H4 (cell line): ENCODE measurements at regions not wholly inside any gene's neighbourhood (a gene's known extent, or its start where the extent isn't known, plus 50 kb on each side); places are given as distances from the start of the nearest gene placed in this dataset.
"Not testable (repeated sequence)": the region's sequence is repeated elsewhere in the genome, so short reads cannot be mapped to it uniquely, and the experiment has no call there.

Experiments
- DNase-seq: peaks from one replicate; pipeline ENCODE4 v3.0.0-alpha.2; 2015; ENCODE audit warnings: low spot score

DNA sequence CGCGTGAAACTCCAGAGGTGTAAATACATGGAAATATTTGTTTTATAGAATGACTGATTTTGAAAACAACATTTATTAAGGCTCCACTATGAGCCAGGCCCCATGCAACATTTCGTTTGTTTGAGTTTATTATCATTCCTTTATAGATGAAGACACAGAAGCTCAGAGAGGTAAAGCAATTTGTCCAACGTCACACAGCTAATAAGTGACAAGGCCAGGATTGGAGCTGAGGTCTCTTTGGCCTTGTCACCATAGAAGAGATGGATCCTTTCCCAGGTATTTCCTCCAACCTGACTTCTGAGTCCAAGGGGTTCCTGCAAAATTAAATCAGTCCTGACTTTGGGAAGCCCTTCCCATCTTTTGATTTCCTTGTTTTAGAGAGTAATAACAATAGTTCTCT, 98.0 kb downstream of the SYF2 start:
- no peak for DNase-seq

DNA sequence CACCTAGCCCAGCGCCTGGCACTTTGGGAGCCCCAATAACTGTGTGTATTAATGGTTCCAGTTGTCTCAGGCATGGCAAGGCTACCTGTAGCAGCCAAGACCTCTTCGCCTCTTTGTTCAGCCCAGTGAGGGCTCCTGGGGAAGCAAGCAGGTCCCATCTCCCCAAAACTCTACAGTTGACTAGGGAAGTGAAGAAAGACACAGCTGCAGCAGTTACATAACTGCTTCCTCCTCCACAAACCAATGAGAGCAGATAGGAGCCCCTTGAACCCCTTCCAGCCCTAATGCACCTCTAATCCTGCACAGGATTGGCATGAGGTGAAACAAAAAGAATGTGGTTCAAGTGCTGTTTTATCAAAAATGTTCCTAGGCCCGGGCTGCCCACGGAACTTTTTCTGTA, 100.5 kb downstream of the SYF2 start:
- no peak for DNase-seq

DNA sequence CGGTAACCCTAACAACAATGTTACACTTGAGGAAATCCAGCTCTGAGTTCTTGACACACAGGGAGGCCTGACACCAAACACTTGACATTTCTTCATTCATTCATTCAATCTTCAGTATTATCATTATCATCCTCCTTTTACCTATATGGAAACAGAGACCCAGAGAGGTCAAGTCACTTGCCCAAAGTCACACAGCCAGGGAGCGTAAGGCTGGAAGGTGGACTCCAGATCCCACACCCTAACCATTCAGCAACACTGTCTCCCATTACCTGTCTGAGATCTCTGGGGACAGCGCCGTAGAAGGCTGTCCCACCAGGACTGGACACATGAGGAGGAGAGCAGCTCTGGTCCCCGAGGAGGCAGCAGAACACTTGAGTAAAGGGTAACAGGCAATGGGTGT, 101.4 kb downstream of the SYF2 start:
- DNase-seq: no peak

DNA sequence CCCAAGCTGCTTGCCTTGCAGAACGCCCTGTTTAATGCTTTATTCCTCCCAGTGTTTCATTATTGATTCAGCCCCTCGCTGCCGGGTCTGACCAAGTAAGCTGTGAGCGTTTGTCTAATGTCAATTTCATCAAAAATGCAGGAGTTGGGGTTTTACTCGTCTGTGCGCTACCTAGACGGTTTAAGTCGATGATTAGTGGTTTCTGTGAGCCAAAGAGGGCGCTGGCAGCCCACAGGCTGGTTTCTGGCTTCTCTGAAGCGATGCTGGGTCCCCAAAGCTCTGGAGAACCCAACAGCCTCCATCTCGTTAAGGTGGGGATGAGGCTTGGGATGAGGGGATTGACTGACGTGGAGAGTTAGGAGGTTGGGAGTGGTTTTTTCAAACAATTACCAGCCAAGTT, 102.9 kb downstream of the SYF2 start:
- no peak for DNase-seq

DNA sequence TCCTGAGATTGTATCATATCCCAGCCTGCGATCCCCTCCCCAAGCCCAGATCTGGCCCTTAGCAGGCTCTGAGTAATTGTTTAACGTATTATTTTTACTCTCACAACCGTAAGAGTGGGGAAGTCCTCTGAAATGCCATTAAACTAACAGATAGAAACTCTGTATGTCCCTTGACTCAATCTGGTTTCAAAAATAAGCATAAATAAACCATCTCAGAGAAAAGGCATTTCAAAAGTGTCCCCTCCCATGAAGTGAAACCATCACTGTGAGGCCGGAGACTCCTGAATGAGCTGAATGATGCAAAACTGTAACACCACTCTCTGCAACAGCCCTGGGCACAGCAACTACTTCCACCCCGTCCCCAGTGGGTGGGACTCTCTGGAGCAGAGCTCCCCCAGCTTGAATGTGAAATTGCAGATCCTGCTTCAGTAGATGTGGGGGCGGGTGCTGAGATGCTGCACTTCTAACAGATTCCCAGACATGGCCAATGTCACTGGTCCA, 104.1 kb downstream of the SYF2 start:
- no peak for DNase-seq

DNA sequence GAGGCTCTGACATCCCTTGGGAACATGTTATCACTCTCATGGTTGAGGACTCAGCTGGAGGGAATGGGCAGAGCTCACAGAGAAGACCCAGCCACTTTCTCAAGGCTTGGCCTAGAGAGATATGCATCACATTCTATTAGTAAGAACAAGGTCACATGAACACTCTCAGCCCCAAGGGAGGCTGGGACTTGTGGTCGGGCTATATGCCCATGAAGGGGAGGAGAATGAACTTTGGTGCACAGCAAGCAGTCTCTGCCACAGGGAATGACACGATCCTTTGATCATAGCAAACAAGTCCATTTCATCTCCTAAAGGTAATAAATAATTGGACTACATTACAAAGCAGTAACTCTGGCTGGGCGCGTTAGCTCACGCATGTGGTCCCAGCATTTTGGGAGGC, 105.7 kb downstream of the SYF2 start:
- DNase-seq: no peak

DNA sequence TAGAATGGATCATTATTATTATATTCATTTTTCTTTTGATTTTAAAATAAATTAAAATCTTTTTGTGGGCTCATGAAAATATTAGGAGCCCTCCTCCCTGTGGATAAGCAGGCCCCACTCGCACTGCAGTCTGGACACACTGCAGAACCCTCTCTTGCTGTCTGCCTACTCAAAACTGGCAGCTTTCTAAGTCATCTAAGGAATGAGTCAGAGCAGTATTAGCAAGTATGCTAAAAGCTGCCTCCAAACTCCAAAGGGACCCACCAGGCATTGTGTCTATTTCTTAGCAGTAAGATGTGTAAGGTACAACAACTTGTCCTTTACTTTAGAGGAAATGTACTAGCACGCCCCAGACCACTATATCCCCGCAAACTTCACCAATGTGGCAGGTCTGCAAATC, 108.8 kb downstream of the SYF2 start:
- no peak for DNase-seq

DNA sequence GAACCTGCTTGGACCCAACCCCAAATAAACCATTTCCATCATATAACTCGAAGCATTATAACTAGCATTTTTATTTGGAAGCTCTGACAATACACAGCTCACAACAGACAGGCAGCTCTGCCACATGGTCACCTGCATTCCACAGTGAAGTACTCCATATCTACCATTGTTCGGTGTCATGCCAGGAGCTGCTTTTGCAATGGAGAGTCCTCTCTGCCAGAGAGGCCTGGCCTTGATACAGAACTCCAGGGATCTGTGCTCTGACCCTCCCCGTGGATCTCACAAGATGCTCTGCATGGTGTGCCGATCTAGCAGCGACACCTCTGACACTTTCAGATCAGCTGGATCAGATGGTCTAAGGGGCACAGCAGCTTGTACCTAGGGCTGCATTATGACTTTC, 109.6 kb downstream of the SYF2 start:
- DNase-seq: no peak

DNA sequence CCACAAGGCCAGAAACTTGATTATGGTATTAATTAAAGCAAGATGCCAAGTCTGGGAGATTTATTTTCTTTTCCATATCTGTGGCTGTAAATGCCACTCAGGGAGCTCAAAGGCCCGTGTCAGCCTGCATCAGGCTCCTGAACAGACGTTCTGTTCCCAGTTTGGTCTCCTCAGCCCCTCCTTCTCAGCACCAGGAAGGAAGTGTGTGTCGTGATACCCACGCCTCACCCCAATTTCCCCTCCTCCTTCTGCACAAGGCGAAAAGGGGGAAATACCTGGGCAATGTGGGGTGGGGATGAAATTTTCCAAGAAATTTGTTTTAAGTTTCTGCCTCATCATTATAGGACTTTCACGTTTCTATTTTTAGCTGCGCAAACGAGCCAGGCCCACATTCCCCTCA, 112.0 kb downstream of the SYF2 start:
- no peak for DNase-seq

DNA sequence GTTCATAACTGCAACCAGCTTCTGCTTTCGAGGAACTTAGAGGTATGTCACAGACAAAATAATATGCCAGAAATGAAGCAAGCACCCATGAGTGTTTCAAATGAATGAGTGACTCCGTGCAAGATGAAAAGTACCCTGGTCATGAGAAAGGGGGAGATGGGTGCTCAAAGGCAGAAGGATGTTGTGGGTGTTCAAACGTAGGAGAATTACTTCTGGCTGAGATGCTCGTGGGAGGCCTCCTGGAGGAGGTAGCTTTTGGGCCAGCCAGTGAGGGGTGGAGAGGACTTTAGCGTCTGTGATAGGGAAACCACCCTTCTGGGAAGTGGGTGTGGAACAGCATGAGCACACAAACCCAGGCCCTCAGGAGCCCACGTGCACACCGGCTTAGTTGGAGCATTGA, 113.8 kb downstream of the SYF2 start:
- no peak for DNase-seq

DNA sequence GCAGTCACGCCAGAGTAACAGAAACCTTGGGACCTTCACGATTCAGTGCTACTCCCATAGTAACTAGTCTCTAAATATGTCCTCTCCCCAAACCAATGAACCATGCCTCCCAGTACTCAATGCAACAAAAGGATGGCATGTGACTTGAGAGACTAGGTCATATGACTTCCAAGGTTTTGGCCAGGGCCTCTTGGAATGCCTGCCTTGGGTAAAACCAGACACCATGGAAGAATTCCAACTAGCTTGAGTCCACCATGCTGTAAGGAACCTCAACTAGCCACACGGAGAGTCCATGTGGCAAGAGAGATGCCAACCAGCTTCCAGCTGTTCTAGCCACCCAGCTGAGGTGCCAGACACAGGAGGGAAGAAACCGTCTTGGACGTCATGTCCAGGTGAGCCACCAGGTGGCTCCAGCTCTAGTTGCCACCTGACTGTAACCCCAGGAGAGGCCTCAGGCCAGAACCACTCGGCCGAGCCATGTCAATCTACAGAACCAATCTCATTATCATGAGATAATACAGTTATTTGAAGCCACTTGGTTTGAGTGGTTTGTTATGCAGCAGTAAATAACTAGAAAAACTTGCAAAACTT, 115.0 kb downstream of the SYF2 start:
- no peak for DNase-seq

DNA sequence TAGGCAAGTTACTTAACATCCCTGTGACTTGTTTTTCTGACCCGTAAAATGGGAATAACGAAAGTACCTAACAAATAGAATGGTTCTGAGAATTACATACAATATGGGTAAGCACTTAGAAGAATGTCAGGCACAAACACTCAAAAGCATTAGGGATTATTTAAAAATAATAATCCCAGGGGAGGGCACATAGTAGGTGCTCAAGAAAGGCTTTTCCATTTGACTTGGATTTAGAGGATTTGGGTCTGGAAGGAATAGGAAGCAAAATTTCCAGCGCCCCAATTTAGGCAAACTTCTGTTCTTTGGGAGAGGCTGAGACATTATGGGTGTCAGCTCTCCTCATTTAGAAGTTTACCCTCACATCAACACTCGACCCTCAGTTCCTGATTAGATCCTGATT, 115.5 kb downstream of the SYF2 start:
- DNase-seq: no peak

DNA sequence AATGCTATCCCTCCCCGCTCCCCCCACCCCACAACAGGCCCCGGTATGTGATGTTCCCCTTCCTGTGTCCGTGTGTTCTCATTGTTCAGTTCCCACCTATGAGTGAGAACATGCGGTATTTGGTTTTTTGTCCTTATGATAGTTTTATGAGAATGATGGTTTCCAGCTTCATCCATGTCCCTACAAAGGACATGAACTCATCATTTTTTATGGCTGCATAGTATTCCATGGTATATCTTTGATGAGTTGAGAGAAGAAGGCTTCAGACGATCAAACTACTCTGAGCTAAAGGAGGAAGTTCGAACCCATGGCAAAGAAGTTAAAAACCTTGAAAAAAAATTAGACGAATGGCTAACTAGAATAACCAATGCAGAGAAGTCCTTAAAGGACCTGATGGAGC, 116.2 kb downstream of the SYF2 start:
- DNase-seq: not testable (repeated sequence)

DNA sequence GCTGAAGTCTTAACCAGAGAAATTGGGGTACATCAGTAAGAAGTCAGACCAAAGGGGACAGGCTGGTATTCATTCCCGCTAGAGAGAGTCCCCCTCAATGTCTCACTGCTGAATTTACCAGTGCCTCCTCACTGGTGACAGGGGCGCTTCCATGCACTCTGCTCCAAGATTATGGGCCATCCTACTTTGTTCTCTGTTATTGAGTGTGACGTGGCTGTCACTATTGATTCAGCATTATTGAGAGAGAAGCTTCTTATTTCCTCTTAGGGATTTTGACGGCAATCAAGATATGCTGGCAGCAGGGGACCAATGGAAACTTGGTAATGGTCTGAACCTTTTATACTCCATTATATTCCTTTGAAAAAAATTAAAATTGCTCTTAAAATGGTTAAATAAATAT, 118.6 kb downstream of the SYF2 start:
- no peak for DNase-seq

DNA sequence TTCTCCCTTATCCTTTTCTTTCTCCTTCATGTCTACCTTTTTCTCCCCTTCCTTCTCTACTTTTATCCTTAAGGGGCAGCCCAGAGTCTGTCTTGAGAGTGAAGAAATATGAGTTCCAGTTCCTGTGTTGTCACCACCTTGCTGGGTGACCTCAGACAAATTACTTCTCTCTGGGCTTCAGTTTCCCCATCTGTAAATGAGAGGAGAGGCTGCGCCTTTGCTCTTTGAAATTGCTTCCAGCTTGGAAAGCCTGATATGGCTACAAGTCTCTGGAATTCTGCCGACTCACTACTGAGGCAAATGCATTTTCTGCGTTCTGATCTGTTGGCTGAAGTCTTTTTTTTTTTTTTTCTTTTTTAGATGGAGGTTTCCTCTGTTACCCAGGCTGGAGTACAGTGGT, 119.2 kb downstream of the SYF2 start:
- DNase-seq: no peak

DNA sequence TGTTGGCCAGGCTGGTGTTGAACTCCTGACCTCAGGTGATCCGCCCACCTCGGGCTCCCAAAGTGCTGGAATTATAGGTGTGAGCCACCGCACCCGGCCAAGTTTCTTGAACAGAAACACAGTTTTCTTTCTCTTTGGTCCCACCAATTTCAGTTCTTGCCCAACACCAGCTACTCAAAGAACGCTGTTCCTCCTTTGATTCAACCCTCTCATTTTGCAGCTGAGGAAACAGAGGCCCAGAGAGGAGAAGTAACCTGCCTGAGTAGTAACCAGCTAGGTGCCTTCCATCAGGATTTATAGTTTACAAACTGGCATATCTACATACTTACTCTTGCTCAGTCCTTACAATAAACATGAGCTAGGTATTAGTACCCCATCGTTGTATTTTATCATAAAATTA, 119.9 kb downstream of the SYF2 start:
- DNase-seq: no peak

DNA sequence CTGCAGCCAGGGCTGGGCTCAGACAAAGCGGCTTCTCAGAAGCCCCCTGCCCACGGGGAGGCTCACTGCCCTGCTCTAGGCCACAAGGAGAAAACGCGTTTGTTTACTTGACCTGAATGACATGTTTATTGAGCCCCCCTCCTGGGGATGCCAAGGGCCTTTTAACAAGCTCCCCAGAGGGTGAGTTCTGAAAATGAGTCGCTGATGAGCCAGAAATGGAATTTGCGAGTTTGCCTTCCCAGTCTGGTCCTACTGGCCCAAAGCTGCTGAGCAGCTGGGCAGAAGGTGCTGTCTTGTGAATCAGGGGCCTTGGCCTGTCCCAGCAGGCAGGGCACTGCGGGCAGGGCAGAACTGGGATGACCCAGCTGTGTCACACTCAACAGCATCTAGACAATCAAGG, 120.6 kb downstream of the SYF2 start:
- DNase-seq: no peak

DNA sequence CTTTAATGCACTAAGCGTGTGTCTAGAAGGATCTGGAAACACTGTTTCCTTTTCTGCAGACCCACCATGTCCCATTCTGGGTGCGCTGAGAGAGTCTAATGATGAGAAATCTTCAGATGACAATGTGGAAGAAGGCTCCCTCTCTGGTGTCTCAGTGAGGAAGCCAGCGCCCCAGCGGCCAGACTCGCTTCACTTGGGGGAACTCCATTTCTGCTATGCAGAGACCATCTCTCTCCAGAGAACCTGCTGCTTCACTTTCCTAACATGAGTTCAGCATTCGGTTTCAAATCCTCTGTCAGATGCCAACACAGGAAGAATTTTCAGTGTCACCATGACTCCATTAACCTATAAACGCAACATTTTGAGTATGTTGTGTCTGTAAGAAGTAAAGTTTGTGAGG, 121.8 kb downstream of the SYF2 start:
- DNase-seq: no peak

DNA sequence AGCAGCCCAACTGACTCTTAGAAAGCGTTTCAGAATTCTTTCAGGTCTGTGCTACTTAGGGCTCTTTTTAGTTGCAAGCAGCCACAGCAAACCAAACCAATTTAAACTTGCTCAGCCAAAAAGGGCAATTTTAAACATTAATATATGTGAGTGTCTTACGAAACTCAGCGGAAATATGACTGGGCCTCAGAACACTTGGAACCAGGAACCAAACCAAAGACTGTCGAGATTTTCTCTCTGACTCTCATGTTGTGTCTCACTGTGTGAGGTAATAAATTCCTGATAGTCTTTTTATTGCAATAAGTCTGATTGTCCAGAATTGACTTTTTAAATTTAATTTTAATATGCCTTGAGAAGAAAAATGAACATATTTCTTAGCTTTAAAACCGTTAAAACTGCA, 122.3 kb downstream of the SYF2 start:
- DNase-seq: no peak

DNA sequence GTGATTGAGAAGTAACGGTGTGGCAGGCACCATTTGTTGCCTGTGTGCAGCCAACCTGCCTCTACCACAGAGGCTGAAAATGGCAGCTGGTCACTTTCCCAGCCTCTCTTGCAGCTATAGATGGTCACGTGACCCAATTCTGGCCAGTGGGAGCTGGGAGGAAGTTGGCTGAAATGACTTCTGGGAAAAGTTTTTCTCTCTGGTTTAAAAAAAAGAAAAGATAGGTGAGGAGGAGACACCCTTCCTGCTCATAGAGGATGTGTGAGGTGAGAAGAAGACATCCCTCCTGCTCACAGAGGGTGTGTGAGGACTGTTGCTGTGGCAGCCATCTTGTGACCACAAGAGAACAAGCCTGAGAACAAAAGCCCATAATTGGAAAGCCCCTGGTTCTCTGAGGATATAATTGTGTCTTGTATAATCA, 122.8 kb downstream of the SYF2 start:
- DNase-seq: no peak

DNA sequence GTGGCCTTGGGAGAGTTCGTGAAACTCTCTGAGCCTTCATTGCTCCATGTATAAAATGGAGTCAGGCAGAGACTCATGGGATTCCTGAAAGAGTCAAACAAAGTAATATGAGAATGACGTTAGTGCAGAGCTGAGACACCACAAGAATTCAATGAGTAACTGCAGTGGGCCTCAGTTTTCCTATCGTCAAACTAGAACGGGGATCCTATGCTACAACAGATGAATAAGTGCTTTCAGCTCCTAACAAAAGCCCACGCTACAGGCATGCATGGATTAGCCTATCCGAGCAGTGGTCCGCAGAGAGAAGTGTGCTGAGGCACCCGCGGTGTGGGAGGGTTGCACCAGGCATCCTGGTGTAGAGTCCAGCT, 124.7 kb downstream of the SYF2 start:
- no peak for DNase-seq

DNA sequence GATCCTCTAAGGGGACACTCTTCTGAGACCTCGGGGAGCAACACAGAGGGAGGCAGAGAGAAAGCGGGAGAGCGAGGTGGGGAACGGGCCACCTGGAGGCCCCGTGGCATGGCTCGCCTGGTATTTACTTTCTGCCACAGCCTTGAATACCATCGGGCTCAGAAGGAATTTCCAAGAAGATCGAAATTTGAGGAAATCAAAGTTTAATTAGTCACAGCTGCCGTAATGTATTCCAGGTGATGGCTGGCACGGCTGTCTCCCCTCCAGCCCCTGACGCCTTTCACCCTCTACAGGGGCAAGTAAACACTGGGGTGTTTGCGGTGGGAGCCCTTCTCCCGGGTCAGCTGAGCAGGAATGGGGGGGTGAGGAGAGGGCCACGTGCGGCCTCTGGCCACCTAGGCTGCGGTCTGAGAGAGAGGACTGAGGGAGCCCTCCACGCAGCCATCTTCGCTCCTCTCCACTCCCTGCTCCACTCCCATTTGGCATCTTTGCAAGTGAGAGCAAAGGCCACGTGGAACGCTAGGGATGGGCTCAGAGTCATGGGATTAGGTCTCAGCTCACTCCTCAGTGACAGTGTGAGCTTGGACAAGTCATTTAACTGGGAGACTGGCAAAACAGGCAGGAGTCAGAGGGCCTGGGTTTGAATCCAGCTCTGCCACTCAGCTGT, 125.2 kb downstream of the SYF2 start:
- no peak for DNase-seq

DNA sequence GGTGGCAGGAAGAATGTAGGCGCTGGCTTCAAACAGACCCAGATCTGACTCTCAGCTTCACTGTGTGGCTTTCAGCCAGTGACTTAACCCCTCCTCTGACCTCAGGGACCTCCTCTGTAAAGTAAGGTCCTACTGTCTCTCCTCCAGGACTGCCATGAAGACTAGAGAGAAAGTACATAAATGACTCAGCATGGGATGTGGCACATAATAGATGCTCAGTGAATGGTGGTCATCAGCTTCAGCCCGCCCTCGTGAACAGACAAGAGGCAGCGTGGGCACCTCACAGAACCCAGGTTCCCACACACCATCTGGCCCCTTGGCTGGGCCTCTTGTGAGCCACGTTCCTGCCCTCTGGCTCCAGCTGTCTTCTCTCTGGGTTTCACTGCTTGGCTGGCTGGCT, 126.0 kb downstream of the SYF2 start:
- no peak for DNase-seq

DNA sequence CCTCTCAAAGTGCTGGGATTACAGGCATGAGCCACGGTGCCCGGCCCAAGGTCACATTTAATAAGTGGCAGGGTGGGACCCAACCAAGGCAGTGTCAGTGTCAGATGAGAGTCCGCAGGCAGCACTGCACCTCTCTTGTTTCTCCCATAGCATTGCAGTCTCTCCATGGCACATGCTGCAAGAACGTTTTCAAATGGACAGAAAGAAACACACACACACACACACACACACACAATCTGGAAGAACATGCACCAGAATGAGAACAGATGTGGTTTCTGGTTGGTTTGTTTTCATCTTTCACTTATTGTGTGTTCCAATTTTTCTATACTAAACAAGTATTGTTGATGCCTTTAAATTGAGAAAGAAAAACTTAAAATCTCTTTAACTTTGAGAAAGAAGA, 126.5 kb downstream of the SYF2 start:
- no peak for DNase-seq
